ENCODE measurements at regions not wholly inside any gene's neighbourhood (a gene's known extent, or its start where the extent isn't known, plus 50 kb on each side); places are given as distances from the start of the nearest gene placed in this dataset.

GRCh38 chr5:155728857-155729683 lies 597.9 kb upstream of the SGCD start:
- no peak for ATAC-seq
- no peak for TF ChIP-seq ZNF8 (CRISPR knock-in tag; IDR thresholded peaks at IDR 0.05)
- TF ChIP-seq CREB5 (CRISPR knock-in tag; IDR thresholded peaks at IDR 0.05; ENCODE audit: low read depth): no peak
- TF ChIP-seq CSRNP3 (CRISPR knock-in tag; IDR thresholded peaks at IDR 0.05): no peak
- no peak for TF ChIP-seq SNAI2 (CRISPR knock-in tag; IDR thresholded peaks at IDR 0.05)
- no peak for TF ChIP-seq PPARA (CRISPR knock-in tag; IDR thresholded peaks at IDR 0.05; ENCODE audit: borderline replicate concordance)
- TF ChIP-seq TOX (CRISPR knock-in tag; IDR thresholded peaks at IDR 0.05; ENCODE audit: borderline replicate concordance): no peak
- TF ChIP-seq BACH2 (CRISPR knock-in tag; IDR thresholded peaks at IDR 0.05; ENCODE audit: borderline replicate concordance): no peak

- TF ChIP-seq ZNF8 (CRISPR knock-in tag; IDR thresholded peaks at IDR 0.05) (no peak), ZNF565 (CRISPR knock-in tag; conservative IDR thresholded peaks at IDR 0.05; ENCODE audit: low read depth) (no peak), CREB5 (CRISPR knock-in tag; IDR thresholded peaks at IDR 0.05; ENCODE audit: low read depth) (no peak), CSDC2 (CRISPR knock-in tag; IDR thresholded peaks at IDR 0.05) (no peak), TOX (CRISPR knock-in tag; IDR thresholded peaks at IDR 0.05; ENCODE audit: borderline replicate concordance) (no peak), OSR1 (CRISPR knock-in tag; IDR thresholded peaks at IDR 0.05) (no peak), CSRNP3 (CRISPR knock-in tag; IDR thresholded peaks at IDR 0.05) (no peak), RARB (CRISPR knock-in tag; IDR thresholded peaks at IDR 0.05) (no peak), ZNF70 (CRISPR knock-in tag; IDR thresholded peaks at IDR 0.05) (no peak), PPARA (CRISPR knock-in tag; IDR thresholded peaks at IDR 0.05; ENCODE audit: borderline replicate concordance) (no peak), POU6F1 (CRISPR knock-in tag; IDR thresholded peaks at IDR 0.05; ENCODE audit: borderline replicate concordance, low read depth) (no peak)
- ATAC-seq: no peak
These were observed 597.3 kb upstream of the SGCD start for GRCh38 chr5:155729684-155730059.

- TF ChIP-seq CREB5 (CRISPR knock-in tag; IDR thresholded peaks at IDR 0.05; ENCODE audit: low read depth): no peak
These were observed 594.2 kb upstream of the SGCD start for GRCh38 chr5:155732587-155733376.

GRCh38 chr5:155733935-155734334 lies 593.0 kb upstream of the SGCD start:
- ATAC-seq: no peak
- TF ChIP-seq ESRRG (CRISPR knock-in tag; IDR thresholded peaks at IDR 0.05): no peak
- TF ChIP-seq ARNTL (CRISPR knock-in tag; IDR thresholded peaks at IDR 0.05; ENCODE audit: borderline replicate concordance, low read depth): no peak
- TF ChIP-seq BACH2 (CRISPR knock-in tag; IDR thresholded peaks at IDR 0.05; ENCODE audit: borderline replicate concordance): no peak
- TF ChIP-seq ZNF565 (CRISPR knock-in tag; conservative IDR thresholded peaks at IDR 0.05; ENCODE audit: low read depth): no peak
- no peak for TF ChIP-seq ZNF70 (CRISPR knock-in tag; IDR thresholded peaks at IDR 0.05)
- no peak for TF ChIP-seq CREB5 (CRISPR knock-in tag; IDR thresholded peaks at IDR 0.05; ENCODE audit: low read depth)
- TF ChIP-seq SNAI2 (CRISPR knock-in tag; IDR thresholded peaks at IDR 0.05): no peak
- no peak for TF ChIP-seq ZFP30 (CRISPR knock-in tag; IDR thresholded peaks at IDR 0.05)
- no peak for TF ChIP-seq ZFP3 (CRISPR knock-in tag; IDR thresholded peaks at IDR 0.05)
- TF ChIP-seq TCF4 (CRISPR knock-in tag; IDR thresholded peaks at IDR 0.05; ENCODE audit: borderline replicate concordance): no peak
- no peak for TF ChIP-seq POU6F1 (CRISPR knock-in tag; IDR thresholded peaks at IDR 0.05; ENCODE audit: borderline replicate concordance, low read depth)

More at GRCh38 chr5:155732587-155733376, 594.2 kb upstream of the SGCD start:
- ATAC-seq: no peak

All from SK-N-SH treated with all-trans-retinoic acid at 6 μM for 48 hours (cell line).